Astrocyte of the cerebellum (primary cell): ENCODE measurements at regions not wholly inside any gene's neighbourhood (a gene's known extent, or its start where the extent isn't known, plus 50 kb on each side); places are given as distances from the start of the nearest gene placed in this dataset.

ENCODE experiments used
- DNase-seq: peaks from one replicate; pipeline ENCODE4 v3.0.0-alpha.2; 2011; ENCODE audit warnings: low read depth
- H3K4me3 ChIP-seq: 2 replicates; pipeline ENCODE4 v1.5.1; 2011; ENCODE audit warnings: mild to moderate bottlenecking, low read depth, low read length, moderate library complexity
- in situ Hi-C: cut with HindIII; loops from 2 replicates; pipeline ENCODE4 v1.10.0; 2017; ENCODE audit warnings: low sequenced_read_pairs
- TF ChIP-seq, protein P1 (sequence below): IDR thresholded peaks from 2 replicates; pipeline ENCODE4 v1.5.1; 2012; ENCODE audit warnings: low read length, low read depth, moderate library complexity, mild to moderate bottlenecking; ENCODE audit errors: missing control alignments

DNA sequence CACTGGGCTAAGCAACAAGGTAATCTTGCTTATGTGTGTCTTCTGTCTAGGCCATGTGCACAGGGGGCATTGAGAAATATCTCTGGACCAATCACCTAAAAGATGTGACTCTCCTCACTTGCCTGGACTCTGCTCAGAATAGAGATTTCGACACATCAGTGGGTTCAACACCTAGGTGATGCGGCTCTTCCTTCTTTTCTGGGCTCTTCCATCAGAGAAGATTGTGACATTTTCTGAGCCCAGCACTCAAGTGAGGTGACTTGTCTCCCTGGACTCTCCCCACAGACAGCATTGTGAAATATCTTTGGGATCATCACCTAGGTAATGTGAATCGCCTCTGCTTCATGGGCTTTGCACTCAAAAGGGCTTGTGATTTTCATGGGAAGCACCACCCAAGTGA lies 1904.1 kb downstream of the TP53TG3F start:
- TF ChIP-seq, protein P1, sequence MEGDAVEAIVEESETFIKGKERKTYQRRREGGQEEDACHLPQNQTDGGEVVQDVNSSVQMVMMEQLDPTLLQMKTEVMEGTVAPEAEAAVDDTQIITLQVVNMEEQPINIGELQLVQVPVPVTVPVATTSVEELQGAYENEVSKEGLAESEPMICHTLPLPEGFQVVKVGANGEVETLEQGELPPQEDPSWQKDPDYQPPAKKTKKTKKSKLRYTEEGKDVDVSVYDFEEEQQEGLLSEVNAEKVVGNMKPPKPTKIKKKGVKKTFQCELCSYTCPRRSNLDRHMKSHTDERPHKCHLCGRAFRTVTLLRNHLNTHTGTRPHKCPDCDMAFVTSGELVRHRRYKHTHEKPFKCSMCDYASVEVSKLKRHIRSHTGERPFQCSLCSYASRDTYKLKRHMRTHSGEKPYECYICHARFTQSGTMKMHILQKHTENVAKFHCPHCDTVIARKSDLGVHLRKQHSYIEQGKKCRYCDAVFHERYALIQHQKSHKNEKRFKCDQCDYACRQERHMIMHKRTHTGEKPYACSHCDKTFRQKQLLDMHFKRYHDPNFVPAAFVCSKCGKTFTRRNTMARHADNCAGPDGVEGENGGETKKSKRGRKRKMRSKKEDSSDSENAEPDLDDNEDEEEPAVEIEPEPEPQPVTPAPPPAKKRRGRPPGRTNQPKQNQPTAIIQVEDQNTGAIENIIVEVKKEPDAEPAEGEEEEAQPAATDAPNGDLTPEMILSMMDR = no peak
- no peak for DNase-seq
- no peak overlapping the region for H3K4me3 ChIP-seq
- in situ Hi-C loops = no loop called here

DNA sequence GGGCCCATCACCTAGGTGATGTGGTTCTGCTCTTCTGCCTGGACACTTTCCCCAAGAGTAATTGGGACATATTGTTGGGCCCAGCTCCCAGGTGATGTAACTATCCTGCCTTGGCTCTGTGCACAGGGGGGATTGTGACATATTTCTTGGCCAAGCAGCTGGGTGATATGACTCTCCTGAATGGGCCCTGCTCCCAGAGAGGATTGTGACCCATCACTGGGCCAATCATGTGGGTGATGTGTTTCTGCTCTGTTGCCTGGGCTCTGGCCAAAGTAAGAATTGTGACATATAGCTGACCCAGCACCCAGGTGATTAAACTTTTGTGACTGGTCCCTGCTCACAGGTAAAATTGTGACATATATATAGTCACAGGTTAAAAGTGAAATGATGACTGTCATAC lies 1904.9 kb downstream of the TP53TG3F start:
- in situ Hi-C loops = no loop called here
- TF ChIP-seq, protein P1 = no peak
- no peak overlapping the region for H3K4me3 ChIP-seq
- no peak for DNase-seq

DNA sequence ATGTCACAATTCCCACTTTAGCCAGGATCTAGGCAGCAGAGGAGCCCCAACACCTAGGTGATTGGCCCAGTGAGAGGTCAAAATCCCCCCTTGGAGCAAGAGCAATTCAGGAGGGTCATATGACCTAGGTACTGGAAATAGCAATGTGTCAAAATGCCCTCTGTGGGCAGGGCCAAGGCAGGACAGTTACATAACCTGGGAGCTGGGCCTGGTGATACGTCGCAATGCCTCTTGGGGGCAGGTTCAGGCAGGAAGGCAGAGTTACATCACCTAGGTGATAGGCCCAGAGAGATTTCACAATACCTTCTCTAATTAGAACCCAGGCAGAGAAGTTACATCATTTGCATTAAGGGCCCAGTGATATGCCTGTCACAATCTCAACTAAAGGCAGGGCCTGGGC lies 1906.3 kb downstream of the TP53TG3F start:
- DNase-seq = no peak
- in situ Hi-C loops = no loop called here
- TF ChIP-seq, protein P1 = no peak
- no peak overlapping the region for H3K4me3 ChIP-seq

DNA sequence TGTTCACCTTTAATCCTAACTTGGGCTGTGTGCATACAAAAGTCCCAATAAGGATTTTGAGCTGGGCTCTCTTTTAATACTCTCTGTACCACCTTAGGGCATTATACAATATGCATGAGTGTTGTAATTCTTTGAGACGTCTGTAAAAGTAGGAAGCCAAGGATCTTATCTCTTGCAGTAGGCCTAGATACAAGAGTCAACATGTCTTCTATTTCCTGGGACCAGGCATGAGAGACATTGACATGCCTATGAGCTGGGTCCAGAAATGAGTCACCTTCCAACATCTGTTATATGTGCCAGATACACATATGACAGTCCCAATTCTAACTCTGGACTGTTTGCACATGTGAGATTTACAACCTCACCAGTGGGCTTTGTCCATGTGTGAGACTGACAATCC lies 1911.2 kb downstream of the TP53TG3F start:
- in situ Hi-C loops = no loop called here
- no peak for DNase-seq

DNA sequence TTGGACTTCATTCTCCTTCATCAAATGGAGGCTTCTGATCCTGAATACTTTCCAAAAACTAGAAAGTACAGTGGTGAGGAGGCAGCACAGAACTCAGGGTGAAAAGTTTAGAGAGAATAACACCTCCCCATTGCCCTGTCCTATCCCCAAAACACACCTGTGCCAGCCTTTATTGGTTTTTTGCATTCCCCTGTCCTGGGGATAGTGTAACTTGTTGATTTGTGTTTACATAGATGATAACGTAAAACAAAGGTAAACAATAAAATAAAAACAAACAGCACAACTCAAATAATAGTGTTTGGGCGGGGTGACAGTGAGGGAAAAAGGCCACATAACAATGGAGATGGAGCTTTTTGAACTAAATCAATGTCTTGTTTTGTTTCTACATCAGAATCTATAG lies 1917.7 kb downstream of the TP53TG3F start:
- no peak for DNase-seq
- in situ Hi-C loops = no loop called here
- TF ChIP-seq, protein P1 = no peak
- H3K4me3 ChIP-seq = no peak overlapping the region

More for the DNA sequence above, 1911.2 kb downstream of the TP53TG3F start:
- H3K4me3 ChIP-seq = no peak overlapping the region
- TF ChIP-seq, protein P1 = no peak

- in situ Hi-C loops = no loop called here
- no peak overlapping the region for H3K4me3 ChIP-seq
- TF ChIP-seq, protein P1 = no peak
- no peak for DNase-seq
Measured at GRCh38 chr16:35386619-35387018, 1927.2 kb downstream of the TP53TG3F start.

DNA sequence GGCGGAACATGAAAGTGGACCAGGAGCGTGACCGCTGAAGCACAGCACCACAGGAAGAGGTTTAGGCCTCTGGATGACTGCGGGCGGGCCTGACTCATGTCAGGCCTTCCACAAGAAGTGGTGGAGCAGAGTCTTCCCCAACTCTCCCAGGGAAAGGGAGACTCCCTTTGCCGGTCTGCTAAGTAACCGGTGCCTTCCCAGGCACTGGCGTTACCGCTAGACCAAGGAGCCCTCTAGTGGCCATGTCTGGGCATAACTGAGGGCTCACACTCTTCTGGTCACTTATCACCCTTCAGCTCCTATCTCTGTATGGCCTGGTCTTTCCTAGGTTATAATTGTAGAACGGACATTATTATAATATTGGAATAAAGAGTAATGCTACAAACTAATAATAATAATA lies 1931.9 kb downstream of the TP53TG3F start:
- no peak for DNase-seq
- in situ Hi-C loops = no loop called here
- no peak overlapping the region for H3K4me3 ChIP-seq
- TF ChIP-seq, protein P1 = peak; percentile 19
